H9 (cell line): ENCODE measurements at regions not wholly inside any gene's neighbourhood (a gene's known extent, or its start where the extent isn't known, plus 50 kb on each side); places are given as distances from the start of the nearest gene placed in this dataset.
A peak's percentile ranks its signal among the peaks of the same experiment; 100 is the strongest.

Experiments used
- DNase-seq: peaks from one replicate; pipeline ENCODE4 v3.0.0-alpha.2; 2017
- H2AFZ ChIP-seq: one replicate; pipeline ENCODE4 v1.6.1; 2013; ENCODE audit warnings: mild to moderate bottlenecking, low read length, control low read depth, moderate library complexity
- H2AK5ac ChIP-seq: 2 replicates; pipeline ENCODE4 v1.6.1; 2013; ENCODE audit warnings: low read length, control low read depth, mixed read lengths; ENCODE audit not compliant: insufficient read length
- H2BK120ac ChIP-seq: one replicate; pipeline ENCODE4 v1.6.1; 2013; ENCODE audit warnings: low read depth, mild to moderate bottlenecking, low read length, control low read depth, inconsistent platforms; ENCODE audit not compliant: poor library complexity, severe bottlenecking
- H2BK12ac ChIP-seq: 2 replicates; pipeline ENCODE4 v1.6.1; 2013; ENCODE audit warnings: low read length, control low read depth, mixed read lengths, low read depth; ENCODE audit not compliant: insufficient read length
- H2BK15ac ChIP-seq: 2 replicates; pipeline ENCODE4 v1.6.1; 2013; ENCODE audit warnings: low read depth, low read length, control low read depth
- H2BK20ac ChIP-seq: one replicate; pipeline ENCODE4 v1.6.1; 2013; ENCODE audit warnings: low read depth, mild to moderate bottlenecking, low read length, control low read depth, inconsistent platforms; ENCODE audit not compliant: poor library complexity, severe bottlenecking
- H2BK5ac ChIP-seq: 2 replicates; pipeline ENCODE4 v1.6.1; 2013; ENCODE audit warnings: low read length, control low read depth, mixed read lengths; ENCODE audit not compliant: insufficient read length
- H3K14ac ChIP-seq: 2 replicates; pipeline ENCODE4 v1.6.1; 2013; ENCODE audit warnings: low read length, control low read depth; ENCODE audit not compliant: insufficient read depth
- H3K18ac ChIP-seq: 2 replicates; pipeline ENCODE4 v1.6.1; 2013; ENCODE audit warnings: low read depth, mild to moderate bottlenecking, mixed read lengths, low read length, control low read depth; ENCODE audit not compliant: insufficient read length
- H3K23ac ChIP-seq: 2 replicates; pipeline ENCODE4 v1.6.1; 2013; ENCODE audit warnings: low read length, control low read depth, mixed read lengths, low read depth; ENCODE audit not compliant: insufficient read length
- H3K23me2 ChIP-seq: 2 replicates; pipeline ENCODE4 v1.6.1; 2013; ENCODE audit warnings: low read depth, mild to moderate bottlenecking, mixed read lengths, low read length, control low read depth; ENCODE audit not compliant: insufficient read length, poor library complexity, severe bottlenecking
- H3K27ac ChIP-seq: 2 replicates; pipeline ENCODE4 v1.5.1; 2013; ENCODE audit warnings: low read length, control low read depth, mixed read lengths, low read depth; ENCODE audit not compliant: insufficient read length
- H3K27me3 ChIP-seq: 2 replicates; pipeline ENCODE4 v1.6.1; 2013; ENCODE audit warnings: low read length, control low read depth, inconsistent platforms; ENCODE audit not compliant: insufficient read depth
- H3K4ac ChIP-seq: 2 replicates; pipeline ENCODE4 v1.6.1; 2013; ENCODE audit warnings: low read depth, mild to moderate bottlenecking, control low read depth, inconsistent platforms, low read length, moderate library complexity
- H3K4me1 ChIP-seq: 2 replicates; pipeline ENCODE4 v1.6.1; 2013; ENCODE audit warnings: low read length, control low read depth, inconsistent platforms; ENCODE audit not compliant: insufficient read depth
- H3K4me2 ChIP-seq: 2 replicates; pipeline ENCODE4 v1.6.1; 2013; ENCODE audit warnings: low read length, control low read depth, mixed read lengths; ENCODE audit not compliant: insufficient read length, insufficient read depth
- H3K56ac ChIP-seq: 2 replicates; pipeline ENCODE4 v1.6.1; 2013; ENCODE audit warnings: low read depth, mild to moderate bottlenecking, mixed read lengths, low read length, control low read depth; ENCODE audit not compliant: insufficient read length
- H3K79me1 ChIP-seq: 2 replicates; pipeline ENCODE4 v1.6.1; 2013; ENCODE audit warnings: low read depth, mild to moderate bottlenecking, moderate library complexity, low read length, control low read depth, inconsistent platforms; ENCODE audit not compliant: insufficient read depth, poor library complexity, severe bottlenecking
- H3K79me2 ChIP-seq: 2 replicates; pipeline ENCODE4 v1.6.1; 2013; ENCODE audit warnings: low read length, control low read depth, inconsistent platforms; ENCODE audit not compliant: insufficient read depth
- H3K9ac ChIP-seq: 2 replicates; pipeline ENCODE4 v1.6.1; 2013; ENCODE audit warnings: low read length, control low read depth, mixed read lengths; ENCODE audit not compliant: insufficient read length; ENCODE audit errors: extremely low read depth
- H3K9me3 ChIP-seq: one replicate; pipeline ENCODE4 v1.6.1; 2013; ENCODE audit warnings: low read depth, low read length, inconsistent platforms; ENCODE audit not compliant: control insufficient read depth
- H3T11ph ChIP-seq: one replicate; pipeline ENCODE4 v1.6.1; 2013; ENCODE audit warnings: mild to moderate bottlenecking, low read length, control low read depth, inconsistent platforms
- H4K20me1 ChIP-seq: one replicate; pipeline ENCODE4 v1.6.1; 2013; ENCODE audit not compliant: control insufficient read depth, insufficient read length, insufficient read depth
- H4K5ac ChIP-seq: 2 replicates; pipeline ENCODE4 v1.6.1; 2013; ENCODE audit warnings: low read depth, mild to moderate bottlenecking, mixed read lengths, low read length, control low read depth; ENCODE audit not compliant: insufficient read length
- H4K8ac ChIP-seq: replicated peaks from 2 replicates; pipeline ENCODE4 v1.6.1; 2013; ENCODE audit warnings: low read length, control low read depth, mixed read lengths, low read depth; ENCODE audit not compliant: insufficient read length
- H4K91ac ChIP-seq: 2 replicates; pipeline ENCODE4 v1.6.1; 2013; ENCODE audit warnings: low read depth, mild to moderate bottlenecking, moderate library complexity, mixed read lengths, low read length, control low read depth; ENCODE audit not compliant: insufficient read length
- H3K27ac Mint-ChIP-seq, 3 experiments: 2 replicates in 2 of 3; 3 replicates in 1 of 3; pipeline ENCODE4 v1.8.0; 2020 to 2021; ENCODE audit warnings: mixed read lengths in 3 of 3, mild to moderate bottlenecking in 1 of 3, moderate library complexity in 1 of 3
- H3K27me3 Mint-ChIP-seq: 2 replicates; pipeline ENCODE4 v1.8.0; 2021; ENCODE audit warnings: low read depth, mild to moderate bottlenecking, moderate library complexity, mixed read lengths
- H3K36me3 Mint-ChIP-seq, 3 experiments: 2 replicates in 2 of 3; 3 replicates in 1 of 3; pipeline ENCODE4 v1.8.0; 2020 to 2021; ENCODE audit warnings: low read depth in 3 of 3, mixed read lengths in 3 of 3; ENCODE audit not compliant: insufficient read depth in 1 of 3
- H3K4me1 Mint-ChIP-seq, 2 experiments: 2 replicates each; pipeline ENCODE4 v1.8.0; 2020; ENCODE audit warnings: mixed read lengths in 2 of 2
- H3K4me3 Mint-ChIP-seq, 2 experiments: 2 replicates in 1 of 2; 3 replicates in 1 of 2; pipeline ENCODE4 v1.8.0; 2020 to 2021; ENCODE audit warnings: mild to moderate bottlenecking in 2 of 2, mixed read lengths in 2 of 2, moderate library complexity in 1 of 2
- H3K9me3 Mint-ChIP-seq, 2 experiments: 2 replicates in 1 of 2; 3 replicates in 1 of 2; pipeline ENCODE4 v1.8.0; 2020; ENCODE audit warnings: mild to moderate bottlenecking in 2 of 2, mixed read lengths in 2 of 2, moderate library complexity in 1 of 2
- WGBS: extraction: QIAGEN DNeasy Blood & Tissue Kit; methylation state at CpG from one replicate; pipeline ENCODE4 v1.1.7; 2013; ENCODE audit warnings: missing lambda C conversion rate, low lambda C conversion rate, mixed read lengths; ENCODE audit not compliant: insufficient read length; ENCODE audit errors: extremely low coverage; 5-methylcytosine and 5-hydroxymethylcytosine counted together
- TF ChIP-seq, protein P1 (sequence below): fragments of 200-600 bp; sonication (generic); conservative IDR thresholded peaks from 3 replicates; pipeline ENCODE4 v1.8.0; 2021; ENCODE audit warnings: antibody characterized with exemption, mild to moderate bottlenecking

DNA sequence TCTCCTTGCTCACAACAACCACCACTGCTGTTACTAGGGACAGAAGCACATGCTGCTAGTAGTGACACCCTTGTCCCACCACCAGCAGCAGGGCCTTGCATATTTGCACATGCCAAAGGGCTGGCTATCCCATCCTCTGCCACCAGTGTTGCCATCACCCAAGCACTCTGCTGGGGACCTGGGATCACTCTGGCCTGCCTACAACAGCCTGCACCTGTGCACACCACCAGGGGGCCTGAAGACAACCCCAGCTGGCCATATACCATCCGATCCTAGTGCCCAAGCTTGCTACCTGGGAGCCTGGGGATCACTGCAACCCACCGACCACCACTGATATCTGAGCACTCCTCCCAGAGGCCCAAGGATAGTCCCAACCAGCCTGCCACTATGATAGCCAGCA is 99.9 kb upstream of the FANCL start:
- Mint-ChIP-seq H3K4me1 (peaks cover 2 to 12% of the 10 kb centered on the region in 2 experiments; a peak in 3 of 4 replicates), H3K4me3 (no peak overlapping the region), H3K36me3 (peaks cover 0 to 2% (median 0%) of the 10 kb centered on the region in 3 experiments; a peak in 1 of 7 replicates), H3K27ac (no peak overlapping the region), H3K9me3 (no peaks in the 10 kb centered on the region), H3K27me3 (no peaks in the 10 kb centered on the region)
- no peaks in the 10 kb centered on the region for H3K9me3 ChIP-seq
- no peaks in the 10 kb centered on the region for H3K27me3 ChIP-seq
- no peak overlapping the region for H3K18ac ChIP-seq
- no peak overlapping the region for H3T11ph ChIP-seq
- H2BK12ac ChIP-seq: no peak overlapping the region
- no peak overlapping the region for H3K23ac ChIP-seq
- H4K20me1 ChIP-seq: no peaks in the 10 kb centered on the region
- H4K8ac ChIP-seq: no peak overlapping the region
- H3K23me2 ChIP-seq: no peaks in the 10 kb centered on the region
- TF ChIP-seq, protein P1, sequence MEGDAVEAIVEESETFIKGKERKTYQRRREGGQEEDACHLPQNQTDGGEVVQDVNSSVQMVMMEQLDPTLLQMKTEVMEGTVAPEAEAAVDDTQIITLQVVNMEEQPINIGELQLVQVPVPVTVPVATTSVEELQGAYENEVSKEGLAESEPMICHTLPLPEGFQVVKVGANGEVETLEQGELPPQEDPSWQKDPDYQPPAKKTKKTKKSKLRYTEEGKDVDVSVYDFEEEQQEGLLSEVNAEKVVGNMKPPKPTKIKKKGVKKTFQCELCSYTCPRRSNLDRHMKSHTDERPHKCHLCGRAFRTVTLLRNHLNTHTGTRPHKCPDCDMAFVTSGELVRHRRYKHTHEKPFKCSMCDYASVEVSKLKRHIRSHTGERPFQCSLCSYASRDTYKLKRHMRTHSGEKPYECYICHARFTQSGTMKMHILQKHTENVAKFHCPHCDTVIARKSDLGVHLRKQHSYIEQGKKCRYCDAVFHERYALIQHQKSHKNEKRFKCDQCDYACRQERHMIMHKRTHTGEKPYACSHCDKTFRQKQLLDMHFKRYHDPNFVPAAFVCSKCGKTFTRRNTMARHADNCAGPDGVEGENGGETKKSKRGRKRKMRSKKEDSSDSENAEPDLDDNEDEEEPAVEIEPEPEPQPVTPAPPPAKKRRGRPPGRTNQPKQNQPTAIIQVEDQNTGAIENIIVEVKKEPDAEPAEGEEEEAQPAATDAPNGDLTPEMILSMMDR: peak; percentile 48
- H2AFZ ChIP-seq: no peak overlapping the region
- H3K27ac ChIP-seq: no peak overlapping the region
- H2BK5ac ChIP-seq: no peak overlapping the region
- H3K4me2 ChIP-seq: no peak overlapping the region
- H3K4me1 ChIP-seq: no peaks in the 10 kb centered on the region
- H4K5ac ChIP-seq: no peak overlapping the region
- H3K56ac ChIP-seq: no peak overlapping the region
- H3K14ac ChIP-seq: no peak overlapping the region
- no peaks in the 10 kb centered on the region for H3K79me1 ChIP-seq
- no peak overlapping the region for H4K91ac ChIP-seq
- no peak overlapping the region for H3K4ac ChIP-seq
- no peaks in the 10 kb centered on the region for H3K79me2 ChIP-seq
- H2BK120ac ChIP-seq: no peak overlapping the region
- H2BK20ac ChIP-seq: no peak overlapping the region
- H3K9ac ChIP-seq: no peak overlapping the region
- WGBS: no CpG with 5 or more reads among the region's 2 CpGs
- peak; percentile 63 for DNase-seq
- H2AK5ac ChIP-seq: no peak overlapping the region
- H2BK15ac ChIP-seq: no peak overlapping the region
